AG04450 (cell line): ENCODE measurements at regions not wholly inside any gene's neighbourhood (a gene's known extent, or its start where the extent isn't known, plus 50 kb on each side); places are given as distances from the start of the nearest gene placed in this dataset.

Experiments
- CTCF ChIA-PET: fragments of 300-600, 350-600 bp; formaldehyde crosslinking; extraction: SDS; loops from one replicate; lab custom pipeline; 2022; ENCODE audit warnings: antibody characterized with exemption, inconsistent platforms; lab: Charles Lee
- POLR2A ChIA-PET: fragments of 350-600 bp; formaldehyde crosslinking; extraction: SDS; loops from one replicate; lab custom pipeline; 2021; ENCODE audit warnings: antibody characterized with exemption, inconsistent platforms; lab: Yijun Ruan, JAX
- DNase-seq: peaks from one replicate; pipeline ENCODE4 v3.0.0-alpha.2; 2011; ENCODE audit warnings: low read depth, low spot score
- H3K27ac ChIP-seq: one replicate; pipeline ENCODE4 v1.5.1; 2012; ENCODE audit warnings: low read depth, low read length, control low read depth
- H3K27me3 ChIP-seq: one replicate; pipeline ENCODE4 v1.6.0; 2012; ENCODE audit warnings: low read length; ENCODE audit not compliant: control insufficient read depth, insufficient read depth
- H3K4me3 ChIP-seq: 2 replicates; pipeline ENCODE4 v1.5.1; 2011; ENCODE audit warnings: mild to moderate bottlenecking, low read depth, low read length, control low read depth
- H3K9me3 ChIP-seq: 2 replicates; pipeline ENCODE4 v1.5.1; 2012; ENCODE audit warnings: low read length; ENCODE audit not compliant: control insufficient read depth, insufficient read depth
- CTCF ChIP-seq: IDR thresholded peaks from 2 replicates; pipeline ENCODE4 v1.5.1; 2011; ENCODE audit warnings: low read depth, low read length, control low read depth, inconsistent platforms

DNA sequence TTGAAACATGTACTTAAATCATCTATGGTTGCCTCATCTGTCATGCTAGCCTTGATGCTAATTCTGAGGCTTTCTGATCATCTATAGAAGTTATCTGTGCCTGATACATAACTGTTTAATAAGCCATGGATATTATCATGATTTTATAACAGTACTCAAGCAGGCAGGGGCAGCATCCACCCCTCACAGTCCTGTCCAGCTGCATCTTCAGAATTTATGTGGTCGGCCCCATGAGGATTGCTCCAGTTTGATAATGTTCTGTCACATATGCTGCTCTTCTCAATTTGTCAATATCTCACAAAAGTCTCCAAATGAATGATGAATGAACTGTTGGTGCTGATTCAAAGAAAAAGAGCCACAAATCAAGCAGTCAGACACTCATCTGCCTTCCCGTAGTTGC, 335.1 kb upstream of the POM121L12 start:
- H3K9me3 ChIP-seq, result peaks cover 3% of the 10 kb centered on the region; the same call in 1 of the 2 replicates
- ChIA-PET CTCF (no interaction called here), POLR2A (no interaction called here)
- no peaks in the 10 kb centered on the region for H3K27me3 ChIP-seq
- no peak overlapping the region for H3K27ac ChIP-seq
- H3K4me3 ChIP-seq, result no peak overlapping the region
- no peak for TF ChIP-seq CTCF
- no peak for DNase-seq

DNA sequence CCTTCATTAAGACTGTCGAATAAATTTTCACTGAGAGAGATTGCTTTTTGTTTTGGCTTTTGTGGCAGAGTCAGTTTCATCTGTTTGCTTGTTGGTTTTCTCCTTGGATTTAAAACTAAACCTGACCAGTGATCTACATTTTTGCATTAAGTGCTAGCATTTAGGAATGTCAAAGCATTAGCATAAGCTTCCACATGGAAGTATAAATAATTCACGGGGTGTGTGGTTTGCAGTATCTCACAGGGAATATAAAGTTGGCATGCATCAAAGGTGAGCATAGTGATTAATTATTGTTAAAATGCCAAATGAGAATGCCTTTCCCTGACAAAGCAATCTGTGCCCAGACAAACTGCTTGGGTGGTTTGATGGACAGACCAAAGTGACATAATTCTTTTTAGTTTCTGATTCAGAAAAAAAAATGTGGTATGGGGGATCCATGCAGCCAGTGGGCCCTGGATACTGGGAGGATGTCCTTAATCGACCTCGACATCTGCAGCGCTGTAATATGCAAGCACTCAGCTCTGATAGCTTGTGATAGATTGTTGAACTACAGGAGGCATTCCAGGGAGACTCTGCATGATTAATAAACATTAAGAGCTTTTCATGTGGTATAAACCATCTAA, 339.3 kb upstream of the POM121L12 start:
- TF ChIP-seq CTCF, result no peak
- Histone ChIP-seq H3K9me3 (peaks cover 12% of the 10 kb centered on the region; the same call in 1 of the 2 replicates), H3K4me3 (no peak overlapping the region), H3K27ac (no peak overlapping the region), H3K27me3 (no peaks in the 10 kb centered on the region)
- no peak for DNase-seq
- POLR2A ChIA-PET, result no interaction called here
- CTCF ChIA-PET, result no interaction called here

- no peak overlapping the region for H3K4me3 ChIP-seq
- CTCF ChIA-PET, result no interaction called here
- DNase-seq, result no peak
- no peak for TF ChIP-seq CTCF
- no peak overlapping the region for H3K27ac ChIP-seq
- peaks cover 13% of the 10 kb centered on the region; the same call in 1 of the 2 replicates for H3K9me3 ChIP-seq
- POLR2A ChIA-PET, result no interaction called here
- H3K27me3 ChIP-seq, result no peaks in the 10 kb centered on the region
Observed at GRCh38 chr7:52691257-52691656, 344.2 kb upstream of the POM121L12 start.

- CTCF ChIA-PET, result no interaction called here
- no peak overlapping the region for H3K4me3 ChIP-seq
- H3K9me3 ChIP-seq, result peaks cover 13% of the 10 kb centered on the region; the same call in 1 of the 2 replicates
- POLR2A ChIA-PET, result no interaction called here
- no peak for TF ChIP-seq CTCF
- no peak overlapping the region for H3K27ac ChIP-seq
- H3K27me3 ChIP-seq, result no peaks in the 10 kb centered on the region
- no peak for DNase-seq
Observed at GRCh38 chr7:52689912-52690311, 345.5 kb upstream of the POM121L12 start.

DNA sequence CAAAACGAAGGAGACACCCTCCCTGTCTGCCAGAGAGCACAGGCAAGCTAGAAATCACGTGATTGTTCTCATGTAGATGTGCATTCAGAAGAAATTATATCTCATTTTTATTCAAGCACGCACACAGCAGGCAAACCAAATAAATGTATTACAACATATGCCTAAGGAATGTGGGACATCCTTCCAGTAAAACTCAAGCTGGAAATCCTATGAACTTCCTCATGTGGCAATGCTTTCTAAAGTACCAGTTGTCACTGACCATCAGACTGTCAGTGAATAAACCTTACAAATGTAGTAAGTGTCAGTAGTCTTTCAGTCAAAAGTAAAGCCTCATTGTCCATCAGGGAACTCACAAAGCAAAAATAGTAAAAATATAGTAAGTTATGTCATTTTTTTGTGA, 350.1 kb upstream of the POM121L12 start:
- DNase-seq, result no peak
- ChIA-PET CTCF (no interaction called here), POLR2A (no interaction called here)
- H3K27ac ChIP-seq, result no peak overlapping the region
- no peaks in the 10 kb centered on the region for H3K27me3 ChIP-seq
- TF ChIP-seq CTCF, result no peak
- H3K4me3 ChIP-seq, result no peak overlapping the region
- peaks cover 11% of the 10 kb centered on the region; the same call in 1 of the 2 replicates for H3K9me3 ChIP-seq
